K562 (cell line): ENCODE measurements at regions not wholly inside any gene's neighbourhood (a gene's known extent, or its start where the extent isn't known, plus 50 kb on each side); places are given as distances from the start of the nearest gene placed in this dataset.

Source experiments
- ATAC-seq: fragments of 200-7000 bp; cut with Tn5 transposase; 3 replicates; pipeline ENCODE4 v1.9.1; 2020; ENCODE audit warnings: moderate library complexity
- BruUV-seq: library from RNA; stranded (reverse); fragments of 400-500 nt; replicated peaks from 2 replicates; lab custom pipeline; 2021; lab: Mats Ljungman, UMichigan
- CTCF ChIA-PET: fragments of 300-600 bp; formaldehyde crosslinking; extraction: SDS; loops from one replicate; lab custom pipeline; 2021; ENCODE audit warnings: low intra/inter-chr PET ratio; lab: Yijun Ruan, JAX
- POLR2A ChIA-PET: fragments of 300-600, 350-650 bp; sonication (Branson Sonifier 250); formaldehyde crosslinking; extraction: SDS; loops from one replicate; lab custom pipeline; 2021; ENCODE audit warnings: antibody characterized with exemption, inconsistent platforms; lab: Yijun Ruan, JAX
- DNase-seq, 4 experiments: peaks; one replicate each; pipeline versions ENCODE4 v3.0.0 to v3.0.0-alpha.2; 2011 to 2018; ENCODE audit warnings: low spot score in 3 of 4, mixed read lengths in 3 of 4; ENCODE audit errors: extremely low read depth in 1 of 4
- FAIRE-seq: peaks from 2 replicates; lab custom pipeline; 2011; peaks lifted over from hg19 to GRCh38; lab: Jason Lieb, UNC
- H2AFZ ChIP-seq: 2 replicates; pipeline ENCODE4 v1.6.0; 2011; ENCODE audit warnings: low read depth, low read length, control low read depth, inconsistent platforms
- H3K27ac ChIP-seq: fragments of 200-600 bp; 3 replicates; pipeline ENCODE4 v1.8.0; 2011; ENCODE audit warnings: low read depth, mild to moderate bottlenecking, control low read depth, inconsistent platforms, low read length, moderate library complexity, mixed read lengths; ENCODE audit errors: extremely low read depth
- H3K27me3 ChIP-seq, 2 experiments: fragments of 300-600 bp in 1 of 2; 2 replicates in 1 of 2; 3 replicates in 1 of 2; pipeline versions ENCODE4 v1.6.0 to v1.8.0; 2011; ENCODE audit warnings: inconsistent platforms in 2 of 2, low read length in 2 of 2, mild to moderate bottlenecking in 1 of 2, mixed read lengths in 1 of 2, moderate library complexity in 1 of 2; ENCODE audit not compliant: control insufficient read depth in 2 of 2, insufficient read depth in 2 of 2
- H3K36me3 ChIP-seq: fragments of 300-600 bp; 3 replicates; pipeline ENCODE4 v1.8.0; 2011; ENCODE audit warnings: mild to moderate bottlenecking, low read length, inconsistent platforms; ENCODE audit not compliant: control insufficient read depth, insufficient read depth
- H3K4me1 ChIP-seq, 2 experiments: fragments of 200-600 bp in 1 of 2; replicated peaks in 1 of 2; 2 replicates in 1 of 2; 3 replicates in 1 of 2; pipeline versions ENCODE4 v1.5.1 to v1.8.0; 2011; ENCODE audit warnings: inconsistent platforms in 2 of 2, low read length in 2 of 2, mild to moderate bottlenecking in 1 of 2, mixed read lengths in 1 of 2, moderate library complexity in 1 of 2; ENCODE audit not compliant: control insufficient read depth in 2 of 2, insufficient read depth in 2 of 2
- H3K4me2 ChIP-seq: 2 replicates; pipeline ENCODE4 v1.6.1; 2011; ENCODE audit warnings: low read length, control low read depth, inconsistent platforms, mixed read lengths; ENCODE audit not compliant: insufficient read depth
- H3K4me3 ChIP-seq: fragments of 200-600 bp; sonication (generic), shearing (Covaris generic); 2 replicates; pipeline ENCODE4 v1.5.1; 2016; ENCODE audit warnings: control low read depth, inconsistent platforms
- H3K79me2 ChIP-seq: fragments of 200-600 bp; 3 replicates; pipeline ENCODE4 v1.8.0; 2011; ENCODE audit warnings: low read length, inconsistent platforms; ENCODE audit not compliant: control insufficient read depth, insufficient read depth
- H3K9ac ChIP-seq, 2 experiments: 2 replicates each; pipeline versions ENCODE4 v1.6.0 to v1.6.1; 2011; ENCODE audit warnings: low read depth in 2 of 2, low read length in 2 of 2, control low read depth in 1 of 2, inconsistent platforms in 1 of 2, mild to moderate bottlenecking in 1 of 2, mixed read lengths in 1 of 2; ENCODE audit not compliant: insufficient read depth in 1 of 2
- H3K9me1 ChIP-seq: one replicate; pipeline ENCODE4 v1.6.0; 2011; ENCODE audit warnings: inconsistent platforms, mild to moderate bottlenecking, low read length, moderate library complexity; ENCODE audit not compliant: control insufficient read depth, insufficient read depth
- H3K9me3 ChIP-seq: replicated peaks from 2 replicates; pipeline ENCODE4 v1.5.1; 2011; ENCODE audit warnings: low read depth, low read length, inconsistent platforms; ENCODE audit not compliant: control insufficient read depth, insufficient read depth
- H4K20me1 ChIP-seq: replicated peaks from 2 replicates; pipeline ENCODE4 v1.6.1; 2011; ENCODE audit warnings: low read length, inconsistent platforms, mixed read lengths; ENCODE audit not compliant: control insufficient read depth, insufficient read depth
- ETS2 ChIP-seq: IDR thresholded peaks from 2 replicates; pipeline ENCODE4 v1.6.1; 2016; ENCODE audit warnings: borderline replicate concordance, missing genetic modification characterization, mild to moderate bottlenecking, moderate library complexity, missing compliant biosample characterization; ENCODE audit not compliant: poor library complexity, severe bottlenecking
- POU5F1 ChIP-seq: fragments of 150-350 bp; IDR thresholded peaks from 2 replicates; pipeline ENCODE4 v1.6.1; 2014; ENCODE audit warnings: borderline replicate concordance, low read length, low read depth, mild to moderate bottlenecking; ENCODE audit not compliant: partially characterized antibody
- SMARCC2 ChIP-seq: fragments of 450-650 bp; IDR thresholded peaks from 2 replicates; pipeline ENCODE4 v1.6.1; 2017; ENCODE audit warnings: antibody characterized with exemption, moderate library complexity, mild to moderate bottlenecking, low read depth
- ZNF41 ChIP-seq: fragments of 250-450 bp; sonication (Bioruptor Pico); conservative IDR thresholded peaks from 2 replicates; pipeline ENCODE4 v1.4.0; 2020; ENCODE audit warnings: mild to moderate bottlenecking
- in situ Hi-C: fragments of 300-500 bp; cut with MboI; formaldehyde crosslinking; loops from 4 replicates; pipeline ENCODE4 v1.15.0; 2018; ENCODE audit warnings: inconsistent platforms, mixed read lengths
- intact Hi-C: fragments of 100-400 bp; cut with micrococcal nuclease; formaldehyde crosslinking; loops from 2 replicates; pipeline ENCODE4 v1.14.2; 2022
- TF ChIP-seq, protein P1 (sequence below): fragments of 450-650 bp; IDR thresholded peaks from 2 replicates; pipeline ENCODE4 v1.6.1; 2017; ENCODE audit warnings: mild to moderate bottlenecking, moderate library complexity

DNA sequence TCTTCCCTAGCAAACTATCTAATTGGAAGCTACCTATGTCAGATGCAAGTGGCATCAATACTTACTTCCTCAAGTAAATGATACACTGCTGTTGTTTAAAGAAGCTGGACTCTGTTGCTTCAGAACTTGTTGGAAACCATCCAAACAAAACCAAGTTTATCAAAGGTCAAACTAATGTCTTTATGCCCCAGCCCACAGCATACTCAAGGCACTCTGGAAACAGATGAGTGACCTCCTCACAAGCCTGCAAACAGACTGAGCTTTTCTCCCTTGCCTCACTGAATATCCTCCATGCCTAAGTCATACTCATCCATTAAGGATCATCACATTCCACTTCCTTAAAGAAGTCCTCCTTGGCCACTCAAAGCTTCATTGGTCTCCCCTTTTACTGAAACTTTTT, 107.4 kb upstream of the ACP3 start:
- no TSS peak for BruUV-seq
- ChIA-PET CTCF (no interaction called here), POLR2A (interaction anchor here (0.6 kb wide), 1 partner anchor 1364 kb away, joined by 3 read pairs; the partner anchor contains the start of gene CDV3)

More for the DNA sequence above, 107.4 kb upstream of the ACP3 start:
- in situ Hi-C loops, result no loop called here
- intact Hi-C loops, result no loop called here
- Histone ChIP-seq H3K27me3 (no peaks in the 10 kb centered on the region), H4K20me1 (no peaks in the 10 kb centered on the region), H3K27ac (no peak overlapping the region), H3K4me2 (no peak overlapping the region), H3K9me1 (no peaks in the 10 kb centered on the region), H3K36me3 (no peaks in the 10 kb centered on the region), H3K79me2 (no peaks in the 10 kb centered on the region), H3K4me3 (no peak overlapping the region), H3K4me1 (no peaks in the 10 kb centered on the region), H3K9me3 (no peaks in the 10 kb centered on the region), H2AFZ (no peak overlapping the region), H3K9ac (no peak overlapping the region)
- TF ChIP-seq ETS2 (tag) (no peak), ZNF41 (CRISPR knock-in tag) (no peak), POU5F1 (no peak), SMARCC2 (no peak)
- TF ChIP-seq, protein P1, sequence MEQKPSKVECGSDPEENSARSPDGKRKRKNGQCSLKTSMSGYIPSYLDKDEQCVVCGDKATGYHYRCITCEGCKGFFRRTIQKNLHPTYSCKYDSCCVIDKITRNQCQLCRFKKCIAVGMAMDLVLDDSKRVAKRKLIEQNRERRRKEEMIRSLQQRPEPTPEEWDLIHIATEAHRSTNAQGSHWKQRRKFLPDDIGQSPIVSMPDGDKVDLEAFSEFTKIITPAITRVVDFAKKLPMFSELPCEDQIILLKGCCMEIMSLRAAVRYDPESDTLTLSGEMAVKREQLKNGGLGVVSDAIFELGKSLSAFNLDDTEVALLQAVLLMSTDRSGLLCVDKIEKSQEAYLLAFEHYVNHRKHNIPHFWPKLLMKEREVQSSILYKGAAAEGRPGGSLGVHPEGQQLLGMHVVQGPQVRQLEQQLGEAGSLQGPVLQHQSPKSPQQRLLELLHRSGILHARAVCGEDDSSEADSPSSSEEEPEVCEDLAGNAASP, result no peak
- FAIRE-seq (no peak), DNase-seq (no peak), ATAC-seq (no peak)
